Bronchial epithelial cell (primary cell): ENCODE measurements at regions not wholly inside any gene's neighbourhood (a gene's known extent, or its start where the extent isn't known, plus 50 kb on each side); places are given as distances from the start of the nearest gene placed in this dataset.

Experiments
- DNase-seq: peaks from one replicate; pipeline ENCODE4 v3.0.0-alpha.2; 2010; ENCODE audit warnings: low read depth
- FAIRE-seq: peaks from 2 replicates; lab custom pipeline; 2011; peaks lifted over from hg19 to GRCh38; lab: Jason Lieb, UNC
- H3K27me3 ChIP-seq: 2 replicates; pipeline ENCODE4 v1.5.1; 2011; ENCODE audit warnings: low read length; ENCODE audit not compliant: control insufficient read depth, insufficient read depth
- H3K36me3 ChIP-seq: 2 replicates; pipeline ENCODE4 v1.5.1; 2011; ENCODE audit warnings: low read length; ENCODE audit not compliant: control insufficient read depth, insufficient read depth
- H3K4me3 ChIP-seq: 2 replicates; pipeline ENCODE4 v1.5.1; 2011; ENCODE audit warnings: mild to moderate bottlenecking, low read depth, low read length, control low read depth
- CTCF ChIP-seq: IDR thresholded peaks from 2 replicates; pipeline ENCODE4 v1.5.1; 2011; ENCODE audit warnings: mild to moderate bottlenecking, moderate library complexity, low read length, control low read depth, inconsistent platforms; ENCODE audit not compliant: insufficient read depth, severe bottlenecking

GRCh38 chr1:208821939-208822338, 577.8 kb upstream of the PLXNA2 start:
- DNase-seq: no peak

GRCh38 chr1:208825300-208825699, 581.1 kb upstream of the PLXNA2 start:
- TF ChIP-seq CTCF: no peak
- Histone ChIP-seq H3K27me3 (no peaks in the 10 kb centered on the region), H3K36me3 (no peaks in the 10 kb centered on the region), H3K4me3 (no peak overlapping the region)
- FAIRE-seq (no peak), DNase-seq (no peak)

More at GRCh38 chr1:208821939-208822338, 577.8 kb upstream of the PLXNA2 start:
- no peak for TF ChIP-seq CTCF
- FAIRE-seq: peak; percentile 32
- Histone ChIP-seq H3K4me3 (no peak overlapping the region), H3K27me3 (no peaks in the 10 kb centered on the region), H3K36me3 (no peaks in the 10 kb centered on the region)

GRCh38 chr1:208829595-208829994, 585.4 kb upstream of the PLXNA2 start:
- H3K27me3 ChIP-seq: no peaks in the 10 kb centered on the region
- H3K4me3 ChIP-seq: no peak overlapping the region
- FAIRE-seq (no peak), DNase-seq (peak; percentile 56)
- H3K36me3 ChIP-seq: no peaks in the 10 kb centered on the region
- no peak for TF ChIP-seq CTCF

- no peaks in the 10 kb centered on the region for H3K27me3 ChIP-seq
- DNase-seq (peak; percentile 41), FAIRE-seq (no peak)
- TF ChIP-seq CTCF: no peak
- H3K36me3 ChIP-seq: no peaks in the 10 kb centered on the region
- H3K4me3 ChIP-seq: no peak overlapping the region
Observed at GRCh38 chr1:208834381-208835096, 590.4 kb upstream of the PLXNA2 start.

- H3K36me3 ChIP-seq: no peaks in the 10 kb centered on the region
- no peaks in the 10 kb centered on the region for H3K27me3 ChIP-seq
- FAIRE-seq (no peak), DNase-seq (no peak)
- H3K4me3 ChIP-seq: no peak overlapping the region
- no peak for TF ChIP-seq CTCF
Observed at GRCh38 chr1:208835097-208835463, 590.9 kb upstream of the PLXNA2 start.

GRCh38 chr1:208835781-208836180, 591.6 kb upstream of the PLXNA2 start:
- H3K36me3 ChIP-seq: no peaks in the 10 kb centered on the region
- DNase-seq: no peak
- no peak overlapping the region for H3K4me3 ChIP-seq
- no peak for TF ChIP-seq CTCF
- no peak for FAIRE-seq
- no peaks in the 10 kb centered on the region for H3K27me3 ChIP-seq
